ENCODE measurements at regions not wholly inside any gene's neighbourhood (a gene's known extent, or its start where the extent isn't known, plus 50 kb on each side); places are given as distances from the start of the nearest gene placed in this dataset.

- no peak for DNase-seq (ENCODE audit: low spot score)
- Mint-ChIP-seq H3K4me1 (ENCODE audit: low read depth) (peaks cover 40% of the 10 kb centered on the region), H3K27me3 (ENCODE audit: low read depth) (no peaks in the 10 kb centered on the region), H3K9me3 (ENCODE audit: low read depth) (peaks cover 3% of the 10 kb centered on the region), H3K27ac (ENCODE audit: unreplicated experiment) (no peak overlapping the region), H3K4me3 (ENCODE audit: unreplicated experiment) (no peak overlapping the region), H3K36me3 (ENCODE audit: low read depth) (no peaks in the 10 kb centered on the region)
- TF ChIP-seq, protein P1, sequence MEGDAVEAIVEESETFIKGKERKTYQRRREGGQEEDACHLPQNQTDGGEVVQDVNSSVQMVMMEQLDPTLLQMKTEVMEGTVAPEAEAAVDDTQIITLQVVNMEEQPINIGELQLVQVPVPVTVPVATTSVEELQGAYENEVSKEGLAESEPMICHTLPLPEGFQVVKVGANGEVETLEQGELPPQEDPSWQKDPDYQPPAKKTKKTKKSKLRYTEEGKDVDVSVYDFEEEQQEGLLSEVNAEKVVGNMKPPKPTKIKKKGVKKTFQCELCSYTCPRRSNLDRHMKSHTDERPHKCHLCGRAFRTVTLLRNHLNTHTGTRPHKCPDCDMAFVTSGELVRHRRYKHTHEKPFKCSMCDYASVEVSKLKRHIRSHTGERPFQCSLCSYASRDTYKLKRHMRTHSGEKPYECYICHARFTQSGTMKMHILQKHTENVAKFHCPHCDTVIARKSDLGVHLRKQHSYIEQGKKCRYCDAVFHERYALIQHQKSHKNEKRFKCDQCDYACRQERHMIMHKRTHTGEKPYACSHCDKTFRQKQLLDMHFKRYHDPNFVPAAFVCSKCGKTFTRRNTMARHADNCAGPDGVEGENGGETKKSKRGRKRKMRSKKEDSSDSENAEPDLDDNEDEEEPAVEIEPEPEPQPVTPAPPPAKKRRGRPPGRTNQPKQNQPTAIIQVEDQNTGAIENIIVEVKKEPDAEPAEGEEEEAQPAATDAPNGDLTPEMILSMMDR (IDR thresholded peaks at IDR 0.05): no peak
Measured at GRCh38 chr5:117682416-117682815, 1107.8 kb upstream of the SEMA6A start.

DNA sequence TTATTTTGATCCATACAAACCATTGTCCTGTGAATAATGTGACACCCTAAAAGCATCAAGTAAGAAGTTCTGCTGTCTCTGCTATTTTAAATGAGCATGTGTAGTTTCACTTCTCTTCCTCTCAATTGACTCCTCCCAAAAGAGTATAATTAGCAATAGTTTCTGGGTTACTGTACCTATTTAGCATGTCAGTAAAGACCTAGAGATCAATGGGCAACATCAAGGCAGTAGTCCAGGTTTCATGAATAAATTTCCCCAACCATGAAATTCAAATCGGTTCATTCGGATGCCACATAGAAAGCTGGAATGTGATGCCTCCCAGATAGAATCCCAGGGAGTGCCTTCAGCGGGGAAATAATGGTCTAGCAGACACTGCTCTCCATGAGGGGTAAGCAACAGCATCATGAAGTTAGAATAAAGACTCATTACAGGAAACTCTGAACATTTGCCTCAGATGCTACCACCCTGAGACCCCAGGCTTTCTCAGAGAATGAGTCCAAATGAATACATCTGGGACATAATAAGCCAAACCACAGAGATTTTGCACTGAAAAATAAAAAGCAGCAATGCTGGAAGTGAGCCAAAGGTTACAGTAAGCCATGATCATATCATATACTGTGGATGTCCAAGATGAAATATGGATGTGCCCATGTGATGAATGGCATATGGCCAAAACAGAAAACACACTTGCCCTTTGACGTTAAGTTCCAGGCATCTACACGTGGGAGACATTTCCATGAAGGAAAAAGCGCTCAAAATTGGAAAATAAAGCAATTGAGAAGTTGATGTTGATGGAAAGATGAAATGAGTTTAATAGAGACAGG lies 1107.0 kb upstream of the SEMA6A start:
- no peak overlapping the region for H3K4me3 Mint-ChIP-seq (ENCODE audit: unreplicated experiment)
- TF ChIP-seq, protein P1 (IDR thresholded peaks at IDR 0.05): no peak
- DNase-seq (ENCODE audit: low spot score): no peak
- H3K4me1 Mint-ChIP-seq (ENCODE audit: low read depth): peaks cover 40% of the 10 kb centered on the region
- H3K27ac Mint-ChIP-seq (ENCODE audit: unreplicated experiment): no peak overlapping the region
- no peaks in the 10 kb centered on the region for H3K36me3 Mint-ChIP-seq (ENCODE audit: low read depth)
- peaks cover 3% of the 10 kb centered on the region for H3K9me3 Mint-ChIP-seq (ENCODE audit: low read depth)
- H3K27me3 Mint-ChIP-seq (ENCODE audit: low read depth): no peaks in the 10 kb centered on the region

DNA sequence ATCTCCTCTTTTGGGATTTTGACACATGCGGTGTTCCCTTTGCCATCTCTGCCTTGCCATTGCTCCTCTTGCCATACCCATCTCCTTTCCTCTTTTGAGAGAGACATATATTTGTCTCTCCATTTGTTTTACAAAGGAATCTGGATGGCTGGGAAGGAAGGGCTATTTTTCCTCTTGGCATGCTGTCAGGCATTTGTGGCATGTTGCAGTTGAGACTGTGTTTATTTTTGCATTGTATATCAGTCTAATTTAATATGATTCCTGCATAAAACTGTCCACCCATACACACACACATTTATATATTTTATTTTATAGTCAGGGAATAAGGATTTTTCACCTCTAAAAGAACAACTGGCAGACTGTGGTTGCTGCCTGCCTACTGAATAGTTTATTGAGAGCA lies 1105.8 kb upstream of the SEMA6A start:
- TF ChIP-seq, protein P1 (IDR thresholded peaks at IDR 0.05): no peak
- H3K27me3 Mint-ChIP-seq (ENCODE audit: low read depth): no peaks in the 10 kb centered on the region
- H3K36me3 Mint-ChIP-seq (ENCODE audit: low read depth): no peaks in the 10 kb centered on the region

GRCh38 chr5:117679046-117679445 lies 1104.4 kb upstream of the SEMA6A start:
- no peak overlapping the region for H3K4me3 Mint-ChIP-seq (ENCODE audit: unreplicated experiment)
- H3K36me3 Mint-ChIP-seq (ENCODE audit: low read depth): no peaks in the 10 kb centered on the region
- no peak overlapping the region for H3K27ac Mint-ChIP-seq (ENCODE audit: unreplicated experiment)
- H3K27me3 Mint-ChIP-seq (ENCODE audit: low read depth): no peaks in the 10 kb centered on the region
- TF ChIP-seq, protein P1 (IDR thresholded peaks at IDR 0.05): no peak
- H3K9me3 Mint-ChIP-seq (ENCODE audit: low read depth): peaks cover 3% of the 10 kb centered on the region
- no peak for DNase-seq (ENCODE audit: low spot score)
- peaks cover 40% of the 10 kb centered on the region for H3K4me1 Mint-ChIP-seq (ENCODE audit: low read depth)

More for the DNA sequence above, 1105.8 kb upstream of the SEMA6A start:
- no peak for DNase-seq (ENCODE audit: low spot score)
- Mint-ChIP-seq H3K4me1 (ENCODE audit: low read depth) (peaks cover 40% of the 10 kb centered on the region), H3K27ac (ENCODE audit: unreplicated experiment) (peak overlapping the region; percentile 71), H3K4me3 (ENCODE audit: unreplicated experiment) (no peak overlapping the region), H3K9me3 (ENCODE audit: low read depth) (peaks cover 3% of the 10 kb centered on the region)

DNA sequence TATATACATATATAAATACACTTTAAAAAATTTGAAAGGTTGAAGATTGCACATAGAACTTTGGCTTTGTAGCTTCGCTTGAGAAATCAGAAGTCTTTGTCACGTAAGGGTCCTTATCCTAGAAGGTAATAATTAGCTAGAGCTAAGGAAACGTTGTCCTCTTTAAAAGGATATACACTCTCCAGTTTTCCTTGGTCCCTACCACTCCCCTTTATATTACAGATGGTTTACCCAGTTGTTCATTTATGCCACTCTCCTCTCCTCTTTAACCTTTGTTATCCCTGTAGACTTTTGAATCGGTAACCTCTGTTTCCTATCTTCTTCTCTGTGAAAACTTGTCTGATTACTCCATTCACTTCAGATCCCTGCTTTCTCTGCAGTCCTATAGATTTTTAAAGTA lies 1101.0 kb upstream of the SEMA6A start:
- no peaks in the 10 kb centered on the region for H3K27me3 Mint-ChIP-seq (ENCODE audit: low read depth)
- TF ChIP-seq, protein P1 (IDR thresholded peaks at IDR 0.05): no peak
- H3K36me3 Mint-ChIP-seq (ENCODE audit: low read depth): no peaks in the 10 kb centered on the region
- no peak overlapping the region for H3K27ac Mint-ChIP-seq (ENCODE audit: unreplicated experiment)
- peaks cover 14% of the 10 kb centered on the region for H3K4me1 Mint-ChIP-seq (ENCODE audit: low read depth)
- no peak overlapping the region for H3K4me3 Mint-ChIP-seq (ENCODE audit: unreplicated experiment)
- no peak for DNase-seq (ENCODE audit: low spot score)
- peaks cover 3% of the 10 kb centered on the region for H3K9me3 Mint-ChIP-seq (ENCODE audit: low read depth)
